ENCODE measurements at regions not wholly inside any gene's neighbourhood (a gene's known extent, or its start where the extent isn't known, plus 50 kb on each side); places are given as distances from the start of the nearest gene placed in this dataset.

GRCh38 chr4:168037676-168038075 lies 54.7 kb upstream of the ANXA10 start:
- TF ChIP-seq POLR2A (IDR thresholded peaks at IDR 0.05; ENCODE audit: low read length) (no peak), GATA1 (IDR thresholded peaks at IDR 0.05; ENCODE audit: low read depth, low read length) (no peak)

Data from erythroblast (primary cell).